ENCODE measurements at regions not wholly inside any gene's neighbourhood (a gene's known extent, or its start where the extent isn't known, plus 50 kb on each side); places are given as distances from the start of the nearest gene placed in this dataset.

- no peak for ATAC-seq
These were observed 289.5 kb upstream of the CITED2 start for GRCh38 chr6:139663996-139664395.

GRCh38 chr6:139659711-139660110, 285.3 kb upstream of the CITED2 start:
- no peak overlapping the region for H3K27ac ChIP-seq
- in situ Hi-C loops (cut with MboI; ENCODE audit: low sequenced_read_pairs in 4 of 4) = no loop called here
- TF ChIP-seq CTCF (IDR thresholded peaks at IDR 0.05 in 4 of 5, conservative IDR thresholded peaks at IDR 0.05 in 1 of 5) (no peak), POLR2A (IDR thresholded peaks at IDR 0.05) (no peak)
- no peaks in the 10 kb centered on the region for H3K9me3 ChIP-seq
- ATAC-seq = no peak
- DNase-seq = no peak
- no peaks in the 10 kb centered on the region for H3K4me1 ChIP-seq
- no peaks in the 10 kb centered on the region for H3K36me3 ChIP-seq
- intact Hi-C loops (cut with DNase I; ENCODE audit: low total_unique reads) = no loop called here
- H3K4me3 ChIP-seq = no peak overlapping the region
- no peaks in the 10 kb centered on the region for H3K27me3 ChIP-seq

More at GRCh38 chr6:139663996-139664395, 289.5 kb upstream of the CITED2 start:
- Histone ChIP-seq H3K4me3 (no peak overlapping the region), H3K36me3 (no peaks in the 10 kb centered on the region), H3K27me3 (no peaks in the 10 kb centered on the region), H3K4me1 (no peaks in the 10 kb centered on the region), H3K27ac (no peak overlapping the region), H3K9me3 (peaks cover 0 to 2% (median 0%) of the 10 kb centered on the region in 3 donors)
- intact Hi-C loops (cut with DNase I; ENCODE audit: low total_unique reads) (no loop called here), in situ Hi-C loops (cut with MboI; ENCODE audit: low sequenced_read_pairs in 4 of 4) (no loop called here)
- DNase-seq = no peak
- TF ChIP-seq POLR2A (IDR thresholded peaks at IDR 0.05) (no peak), CTCF (IDR thresholded peaks at IDR 0.05 in 4 of 5, conservative IDR thresholded peaks at IDR 0.05 in 1 of 5) (no peak)

GRCh38 chr6:139659196-139659595, 284.7 kb upstream of the CITED2 start:
- H3K4me1 ChIP-seq = no peaks in the 10 kb centered on the region
- in situ Hi-C loops (cut with MboI; ENCODE audit: low sequenced_read_pairs in 4 of 4) = no loop called here
- ATAC-seq = no peak

GRCh38 chr6:139657119-139657518, 282.7 kb upstream of the CITED2 start:
- no peak for DNase-seq
- Histone ChIP-seq H3K4me1 (no peaks in the 10 kb centered on the region), H3K27ac (no peak overlapping the region), H3K27me3 (no peaks in the 10 kb centered on the region), H3K9me3 (no peaks in the 10 kb centered on the region), H3K36me3 (no peaks in the 10 kb centered on the region), H3K4me3 (no peak overlapping the region)
- in situ Hi-C loops (cut with MboI; ENCODE audit: low sequenced_read_pairs in 4 of 4) (no loop called here), intact Hi-C loops (cut with DNase I; ENCODE audit: low total_unique reads) (no loop called here)
- TF ChIP-seq CTCF (IDR thresholded peaks at IDR 0.05 in 4 of 5, conservative IDR thresholded peaks at IDR 0.05 in 1 of 5) (no peak), POLR2A (IDR thresholded peaks at IDR 0.05) (no peak)
- ATAC-seq = no peak

More at GRCh38 chr6:139659196-139659595, 284.7 kb upstream of the CITED2 start:
- H3K4me3 ChIP-seq = no peak overlapping the region
- DNase-seq = no peak
- no peaks in the 10 kb centered on the region for H3K36me3 ChIP-seq
- no peaks in the 10 kb centered on the region for H3K27me3 ChIP-seq
- no peaks in the 10 kb centered on the region for H3K9me3 ChIP-seq
- no peak for TF ChIP-seq POLR2A (IDR thresholded peaks at IDR 0.05)
- TF ChIP-seq CTCF (IDR thresholded peaks at IDR 0.05 in 4 of 5, conservative IDR thresholded peaks at IDR 0.05 in 1 of 5) = no peak
- intact Hi-C loops (cut with DNase I; ENCODE audit: low total_unique reads) = no loop called here
- no peak overlapping the region for H3K27ac ChIP-seq
